GM21360 (cell line): ENCODE measurements at regions not wholly inside any gene's neighbourhood (a gene's known extent, or its start where the extent isn't known, plus 50 kb on each side); places are given as distances from the start of the nearest gene placed in this dataset.

ENCODE experiments used
- ATAC-seq: cut with Tn5 transposase; IDR thresholded peaks from one replicate; pipeline ENCODE4 v1.9.1; 2021; ENCODE audit warnings: mild to moderate bottlenecking, moderate library complexity; ENCODE audit not compliant: unreplicated experiment

DNA sequence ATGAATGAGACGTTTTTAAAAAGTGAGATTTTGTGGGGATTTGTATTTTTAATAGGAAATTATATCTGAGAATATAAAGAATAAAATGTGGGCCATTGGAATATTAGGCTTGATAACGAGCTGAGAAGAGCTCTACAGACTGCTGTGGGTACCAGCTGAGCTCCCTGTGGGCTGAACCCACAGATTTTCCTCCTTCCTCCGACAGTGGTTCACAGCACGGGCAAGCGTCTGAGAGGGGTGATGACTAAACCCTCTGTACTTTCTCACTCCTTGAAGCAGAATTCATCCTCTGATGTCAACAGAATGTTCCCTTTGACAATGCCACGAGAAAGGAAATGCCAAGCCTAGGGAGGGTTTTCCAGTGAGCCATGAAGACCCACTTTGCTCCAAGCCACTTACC, 102.7 kb upstream of the AJAP1 start:
- ATAC-seq, result no peak

DNA sequence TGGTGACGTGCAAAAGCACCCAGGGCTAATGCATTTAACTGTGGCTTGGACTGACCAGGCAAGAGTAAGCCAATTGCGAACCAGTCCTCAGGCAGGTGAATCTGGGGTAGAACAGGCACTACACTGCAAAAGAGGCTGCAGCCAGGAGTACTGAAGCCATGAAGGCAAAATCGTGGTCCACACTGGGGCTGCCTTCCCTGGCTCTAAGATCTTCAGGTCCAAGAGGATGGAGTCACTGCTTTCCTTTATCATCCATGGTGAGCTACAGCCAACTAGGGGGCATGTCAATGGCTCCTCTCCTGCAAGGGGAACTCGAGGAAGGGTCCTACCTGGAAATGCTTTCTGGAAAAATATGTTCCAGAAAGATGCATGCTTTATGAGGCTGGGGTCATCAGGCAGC, 100.6 kb upstream of the AJAP1 start:
- no peak for ATAC-seq

DNA sequence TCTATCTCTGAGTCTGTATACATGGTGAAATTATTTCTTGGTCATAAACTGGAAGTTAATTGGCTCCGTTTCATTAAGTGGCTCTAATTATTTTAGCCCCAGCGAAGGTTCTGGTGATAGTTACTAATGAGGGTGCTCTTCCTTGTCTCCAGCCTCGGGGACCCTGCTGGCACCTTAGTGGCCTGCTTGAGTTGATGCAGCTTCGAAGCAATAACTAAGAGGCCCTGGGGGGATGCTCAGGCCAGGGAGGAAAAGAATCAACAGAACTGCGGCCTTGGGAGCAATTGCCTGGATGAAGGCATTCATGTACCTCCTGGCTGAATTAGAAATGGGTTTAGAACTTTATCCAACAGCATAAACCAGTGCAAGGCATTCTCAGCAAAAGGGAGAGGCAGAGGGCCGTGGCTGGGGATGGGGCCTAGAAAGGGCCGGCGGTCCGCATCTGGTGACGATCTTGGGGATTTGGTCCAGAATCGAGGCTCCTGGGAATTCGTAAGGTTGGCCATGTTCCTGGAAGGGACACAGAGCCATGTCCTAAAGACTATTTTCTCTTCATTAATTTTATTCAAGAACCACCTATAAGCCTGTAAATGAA, 100.0 kb upstream of the AJAP1 start:
- no peak for ATAC-seq

DNA sequence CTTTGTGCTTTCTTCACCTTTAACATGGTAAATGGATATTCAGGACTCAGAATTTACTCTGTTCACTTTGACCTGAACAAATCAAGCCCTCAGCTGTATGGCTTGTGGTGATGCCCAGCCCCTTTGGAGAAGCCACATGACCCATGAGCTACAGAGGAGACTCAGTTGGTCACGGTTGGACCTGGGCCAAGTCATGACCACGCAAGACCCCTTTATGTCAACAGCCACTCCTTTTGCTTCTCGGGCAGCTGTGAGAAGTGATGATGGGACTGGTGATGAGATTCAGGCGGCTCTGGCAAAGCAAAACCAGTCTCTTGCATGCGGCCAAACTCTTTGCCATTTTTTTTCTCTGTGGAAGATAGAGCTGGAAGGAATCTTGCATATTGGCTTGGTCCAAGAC, 96.5 kb upstream of the AJAP1 start:
- ATAC-seq, result no peak

DNA sequence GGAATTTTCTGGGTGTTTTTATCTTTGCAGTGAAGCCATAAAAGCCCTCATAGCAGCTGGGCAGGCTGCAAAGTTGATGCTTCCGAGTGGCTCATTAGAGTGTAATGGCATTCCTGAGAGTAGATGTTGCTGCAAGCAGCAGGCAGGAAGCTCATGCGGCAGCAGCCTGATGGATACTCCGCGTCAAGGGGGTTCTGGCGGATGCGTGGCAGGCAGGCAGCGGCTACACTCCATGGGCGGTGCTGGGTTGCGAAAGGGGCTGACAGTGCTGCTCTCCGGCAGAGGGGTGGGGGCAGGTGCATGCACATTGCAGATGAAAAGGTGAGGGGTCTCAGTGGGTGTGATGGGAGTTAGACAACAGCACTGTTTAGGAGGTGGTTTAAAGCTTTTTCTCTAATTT, 93.2 kb upstream of the AJAP1 start:
- ATAC-seq, result no peak

DNA sequence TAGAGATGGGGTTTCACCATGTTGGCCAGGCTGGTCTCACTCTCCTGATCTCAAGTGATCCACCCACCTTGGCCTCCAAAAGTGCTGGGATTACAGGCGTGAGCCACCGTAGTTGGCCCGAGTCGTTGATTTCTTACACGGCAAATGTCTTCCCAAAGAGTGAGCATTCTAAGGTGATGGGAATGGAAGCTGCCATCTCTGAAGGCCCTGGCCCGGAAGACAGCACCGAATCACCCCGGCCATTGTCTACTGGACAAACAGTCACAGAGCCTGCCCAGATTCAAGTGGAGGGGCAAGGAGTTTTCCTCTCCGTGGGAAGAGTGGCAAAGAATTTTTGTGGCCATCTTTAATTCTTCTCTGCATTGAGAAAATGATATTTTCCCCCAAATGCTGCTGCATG, 92.1 kb upstream of the AJAP1 start:
- ATAC-seq, result no peak

DNA sequence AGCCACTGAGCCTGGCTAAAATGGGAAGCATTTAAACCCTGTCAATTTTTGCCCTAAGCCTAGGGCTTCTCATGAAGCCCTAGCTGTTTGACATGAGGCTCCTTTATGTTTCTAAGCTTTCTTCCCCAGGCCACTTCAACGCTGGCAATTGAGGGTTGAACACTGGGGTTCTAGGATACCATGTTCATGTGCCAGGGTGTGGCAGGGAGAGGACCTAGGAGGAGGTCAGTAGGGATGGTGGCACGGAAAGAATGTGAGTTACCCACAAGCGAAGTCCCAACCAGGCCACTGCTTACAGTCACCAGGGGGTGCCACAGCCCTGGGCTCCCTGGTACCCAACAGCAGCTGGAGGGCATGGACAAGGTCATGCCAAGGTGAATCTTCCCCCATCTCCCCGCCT, 90.8 kb upstream of the AJAP1 start:
- ATAC-seq, result no peak

DNA sequence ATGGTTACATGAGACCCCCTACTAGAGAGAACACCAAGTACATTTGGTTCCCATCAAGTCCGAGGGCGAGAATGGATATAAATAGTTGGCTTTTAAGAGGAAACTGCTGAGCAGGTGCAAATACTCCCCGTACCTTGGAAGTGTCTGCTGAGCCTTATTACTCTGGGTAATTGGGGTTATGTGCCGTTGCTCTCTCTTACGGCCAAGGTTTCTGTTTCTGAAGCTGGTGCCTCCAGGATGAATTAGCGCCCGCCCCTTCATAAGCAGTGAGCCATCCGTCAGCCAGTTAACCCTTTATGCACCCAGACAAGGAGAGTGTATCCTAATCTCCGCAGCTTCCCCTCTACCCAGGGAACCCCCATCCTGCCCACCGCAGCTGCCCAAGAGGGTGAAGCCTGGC, 90.4 kb upstream of the AJAP1 start:
- ATAC-seq, result no peak

DNA sequence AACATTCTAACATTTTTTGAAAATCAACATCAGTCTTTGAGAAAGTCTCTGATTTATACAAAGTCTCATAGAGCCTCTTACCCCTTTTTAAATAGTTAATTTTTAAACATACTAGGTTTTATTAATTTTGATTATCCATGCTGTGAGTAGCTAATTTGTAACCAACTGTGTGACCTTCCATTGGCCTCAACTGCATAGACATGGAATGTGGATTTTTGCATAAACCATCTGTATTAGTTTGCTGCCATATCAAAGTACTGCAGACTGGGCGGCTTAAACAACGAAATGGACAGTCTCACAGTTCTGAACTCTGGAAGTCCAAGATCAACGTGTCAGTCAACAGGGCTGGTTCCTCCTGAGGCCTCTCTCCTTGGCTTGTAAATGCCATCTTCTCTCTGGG, 89.2 kb upstream of the AJAP1 start:
- ATAC-seq, result no peak

DNA sequence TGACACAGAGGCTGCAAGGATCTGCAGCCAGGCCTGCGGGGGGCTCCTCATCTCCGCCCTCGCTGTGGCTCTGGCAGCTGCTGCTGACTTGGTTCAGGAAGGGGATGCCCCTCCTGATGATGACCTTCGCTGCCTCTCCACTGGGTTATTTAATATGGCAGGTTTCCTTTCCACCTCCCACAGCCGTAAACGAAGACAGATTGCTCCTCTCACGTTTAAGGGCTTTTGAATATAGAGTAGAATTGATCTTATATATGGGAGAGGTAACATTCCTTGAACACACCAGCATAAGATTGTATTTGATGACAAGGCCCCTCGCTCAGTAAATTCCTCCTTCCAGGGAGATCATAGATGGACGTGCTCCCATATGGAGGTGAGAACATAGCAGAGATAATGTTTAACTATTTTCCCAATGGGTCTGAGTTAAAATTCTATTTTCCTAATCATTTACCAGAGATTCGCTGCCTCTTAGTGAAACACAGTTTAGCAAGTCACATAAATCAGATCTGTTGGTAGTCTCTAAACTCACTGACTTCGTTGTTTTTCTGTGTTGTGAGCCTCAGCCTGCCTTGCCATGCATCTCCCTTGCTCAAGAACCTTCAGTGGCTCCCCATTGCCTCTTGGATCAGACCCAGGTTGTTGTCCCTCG, 88.5 kb upstream of the AJAP1 start:
- no peak for ATAC-seq

DNA sequence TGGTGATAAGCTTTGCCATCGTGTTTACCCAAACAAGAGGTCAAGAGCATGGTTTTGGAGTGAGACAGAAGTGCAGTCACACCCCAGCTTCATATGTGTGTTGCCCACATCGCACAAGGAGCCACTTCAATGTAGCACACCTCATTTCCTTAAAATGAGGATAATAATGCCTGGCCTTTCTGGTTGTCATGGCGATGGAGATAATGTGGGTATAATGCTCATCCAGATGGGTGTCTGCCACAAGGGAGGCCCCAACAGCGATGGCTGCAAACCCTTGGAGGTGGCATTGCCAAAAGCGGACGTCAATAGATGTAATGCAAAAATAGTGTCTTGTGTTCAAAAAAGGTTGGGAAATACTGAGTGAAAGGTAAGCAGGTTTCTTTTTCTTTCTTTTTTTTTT, 83.1 kb upstream of the AJAP1 start:
- no peak for ATAC-seq

DNA sequence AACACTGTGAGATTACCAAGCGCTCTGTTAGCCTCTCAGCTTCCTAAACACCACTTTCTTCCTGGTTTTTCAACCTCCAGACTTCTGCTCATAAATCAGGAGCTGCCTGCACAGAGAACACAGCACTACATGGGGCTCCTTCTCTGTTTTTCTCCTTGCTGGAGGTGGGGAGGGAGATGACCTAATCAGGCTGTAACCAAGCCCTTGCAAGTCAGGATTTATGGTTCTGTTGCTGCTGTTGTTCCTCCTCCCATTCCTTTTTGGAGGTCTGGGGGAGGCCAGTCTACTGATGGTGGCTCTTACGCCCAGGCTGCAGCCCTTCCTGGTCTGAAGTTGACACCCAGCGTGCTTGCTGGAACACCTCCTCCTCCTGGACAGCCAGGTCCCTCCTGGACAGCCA, 80.9 kb upstream of the AJAP1 start:
- no peak for ATAC-seq

DNA sequence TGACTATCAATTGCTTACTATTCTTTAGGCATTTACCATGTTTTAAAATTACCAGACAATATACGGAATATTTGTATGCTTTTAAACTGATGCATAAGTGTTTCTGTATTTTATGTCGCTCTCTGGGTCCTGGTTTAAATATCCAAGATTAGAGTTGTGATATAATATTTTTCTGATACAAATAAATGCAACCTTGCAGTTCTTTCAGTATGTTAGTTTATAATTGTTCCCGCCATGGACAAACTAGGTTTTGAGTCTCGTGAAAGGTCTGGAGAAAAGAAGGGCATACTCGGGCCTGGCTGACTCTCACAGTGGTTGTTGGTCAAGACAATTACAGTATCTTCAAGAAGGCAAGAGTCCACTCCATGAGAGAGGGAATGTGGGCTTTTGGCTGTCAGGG, 72.6 kb upstream of the AJAP1 start:
- ATAC-seq, result no peak

DNA sequence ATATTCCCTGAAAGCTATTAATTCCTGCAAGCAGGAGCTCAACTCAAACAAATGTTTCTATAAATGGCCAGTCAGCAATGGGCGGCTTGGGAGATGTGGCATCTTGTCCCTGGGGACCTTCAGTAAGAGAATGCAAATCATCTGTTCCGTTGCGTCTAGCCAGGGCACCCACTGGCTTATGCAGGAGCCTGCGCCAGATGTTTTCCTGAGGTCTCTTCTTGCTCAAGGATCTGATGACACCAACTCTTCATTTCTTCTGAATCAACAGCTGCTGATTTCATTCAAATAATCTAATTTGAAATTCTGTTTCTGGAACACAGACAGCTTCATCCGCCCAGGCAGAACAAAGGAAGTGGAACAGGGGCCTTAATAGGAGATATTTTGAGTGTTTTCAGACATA, 70.0 kb upstream of the AJAP1 start:
- no peak for ATAC-seq

DNA sequence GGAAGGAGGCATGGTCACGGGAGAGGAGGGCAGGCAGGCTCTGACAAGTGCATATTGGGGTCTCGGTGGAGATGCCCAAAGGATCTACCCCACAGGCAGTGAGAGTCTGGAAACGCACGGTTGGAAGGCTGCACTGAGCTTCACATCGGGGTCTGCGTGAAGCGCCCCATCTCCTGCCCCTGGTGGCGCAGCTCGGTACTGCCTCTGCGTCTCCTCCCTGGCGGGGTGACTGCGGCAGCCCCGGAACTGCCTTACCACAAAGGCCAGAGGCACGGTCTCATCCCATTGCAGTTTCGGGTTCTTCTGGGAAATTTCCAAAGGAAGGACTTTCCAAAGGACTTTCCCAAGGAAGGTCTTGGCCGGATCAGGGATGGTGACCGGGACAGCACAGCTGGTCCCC, 69.2 kb upstream of the AJAP1 start:
- ATAC-seq, result no peak

DNA sequence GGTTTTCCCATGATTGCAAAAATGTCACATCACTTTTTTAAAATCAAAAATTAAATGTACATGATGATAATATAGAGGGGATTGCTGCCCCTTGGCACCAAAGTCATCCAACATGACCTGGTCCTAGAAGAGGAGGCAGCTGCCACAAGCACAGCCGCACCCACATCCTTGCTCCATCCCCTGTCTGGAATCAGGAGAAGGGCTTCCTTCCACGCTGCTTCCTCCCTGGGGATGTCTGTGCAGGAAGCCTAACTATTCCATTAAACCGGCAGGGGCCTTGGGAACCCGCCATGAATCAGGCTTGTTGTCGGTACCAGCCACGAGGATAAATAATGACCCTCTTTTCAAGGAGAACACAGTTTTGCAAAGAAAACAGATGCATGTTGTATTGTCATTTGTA, 68.7 kb upstream of the AJAP1 start:
- no peak for ATAC-seq

DNA sequence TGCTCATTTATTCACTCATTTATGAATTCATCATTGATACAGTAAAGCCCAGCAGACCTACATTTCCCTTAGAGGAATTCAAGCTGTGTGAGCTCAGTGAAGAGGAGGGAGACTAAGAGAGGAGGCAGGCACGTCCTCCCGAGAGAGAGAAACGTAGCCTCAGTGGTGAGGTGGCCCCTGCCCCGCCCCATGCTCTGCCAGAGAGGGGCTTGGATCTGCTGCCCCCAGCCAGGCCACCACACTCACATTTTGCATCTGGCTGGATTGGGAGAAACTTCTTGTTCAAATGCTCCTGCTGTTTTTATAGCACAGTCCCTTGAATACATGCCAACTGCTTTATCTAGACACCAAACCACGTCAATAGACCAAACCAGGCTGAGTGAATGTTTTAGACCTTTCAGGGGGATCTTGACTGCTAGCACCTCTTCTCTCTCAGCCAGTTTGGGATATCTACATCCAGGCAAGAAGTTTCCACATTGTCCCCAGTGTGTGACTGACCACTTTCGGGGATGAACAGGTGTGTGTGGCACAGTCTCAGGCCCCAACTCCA, 67.7 kb upstream of the AJAP1 start:
- ATAC-seq, result no peak

DNA sequence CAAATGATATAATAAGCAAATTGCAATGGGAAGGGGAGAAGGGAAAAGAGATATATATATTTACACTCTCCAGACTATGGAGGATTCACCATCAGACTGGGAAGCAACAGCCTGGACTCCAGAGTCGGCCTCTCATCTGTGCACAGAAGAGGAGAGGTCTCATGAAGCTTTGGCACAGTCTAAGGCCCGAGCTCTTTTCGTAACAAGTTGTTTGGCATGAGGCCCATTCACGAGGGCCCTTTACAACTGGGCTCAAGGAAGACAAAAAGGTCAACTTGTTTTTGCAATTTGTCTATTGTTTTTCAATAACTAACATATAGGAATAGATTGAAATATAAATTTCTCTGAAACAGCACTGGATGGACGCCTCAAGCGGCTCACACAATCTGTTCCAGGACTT, 66.7 kb upstream of the AJAP1 start:
- no peak for ATAC-seq

DNA sequence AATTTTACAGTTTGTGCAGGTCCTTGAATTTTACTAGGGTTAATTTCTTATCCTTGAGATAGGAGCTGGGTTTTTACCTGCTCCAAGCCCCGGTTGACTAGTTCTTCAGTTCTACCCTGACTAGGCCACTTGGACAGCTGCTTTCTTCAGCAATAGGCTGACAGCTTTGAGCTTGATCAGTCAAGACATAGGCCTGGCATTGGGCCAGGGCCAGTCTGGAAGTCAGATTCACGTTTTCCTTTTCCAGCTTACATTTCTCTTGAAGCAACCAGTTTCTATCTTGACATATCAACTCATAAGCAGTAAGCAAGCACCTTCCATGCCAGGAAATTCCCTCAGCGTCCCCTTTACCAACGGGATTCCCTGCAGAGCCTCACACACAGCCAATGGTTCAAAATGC, 63.7 kb upstream of the AJAP1 start:
- no peak for ATAC-seq

DNA sequence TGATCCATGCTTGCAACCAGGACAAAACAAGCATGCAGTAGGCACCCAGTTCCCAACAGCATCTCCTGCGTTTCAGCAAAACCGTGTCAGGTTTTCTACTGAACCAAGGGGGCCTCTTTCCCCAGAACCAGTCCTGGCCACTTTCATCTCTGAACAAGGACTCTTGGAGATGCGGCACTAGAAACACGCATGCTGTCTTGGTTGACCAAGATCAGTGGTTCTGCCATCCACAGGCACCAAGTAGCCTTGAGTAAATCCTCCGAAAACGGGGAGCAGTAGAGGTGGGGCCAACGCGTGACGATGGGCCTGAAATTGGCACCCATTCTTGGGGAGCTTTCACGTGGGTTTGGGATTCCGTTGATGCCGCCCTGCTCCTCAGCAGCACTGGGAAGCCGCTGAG, 62.5 kb upstream of the AJAP1 start:
- no peak for ATAC-seq

DNA sequence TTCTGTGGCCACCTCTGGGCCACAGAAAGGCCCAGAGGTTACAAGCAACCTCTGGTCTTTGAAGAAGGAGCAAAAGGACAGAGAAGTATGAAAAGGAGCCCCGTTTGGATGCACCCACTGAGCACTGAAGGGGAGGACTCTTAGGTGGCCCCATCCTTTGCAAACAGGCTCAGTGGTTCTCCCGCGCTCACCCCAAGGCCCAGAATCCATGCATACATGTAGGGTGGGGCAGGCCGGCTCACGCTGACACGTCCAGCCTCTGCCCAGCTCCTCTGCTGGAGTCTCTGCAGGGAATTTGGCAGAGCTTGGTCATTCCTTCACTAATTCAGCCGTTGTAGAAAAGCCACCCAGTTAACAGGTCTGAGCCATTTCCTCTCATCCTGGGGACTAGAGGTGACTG, 61.3 kb upstream of the AJAP1 start:
- no peak for ATAC-seq

DNA sequence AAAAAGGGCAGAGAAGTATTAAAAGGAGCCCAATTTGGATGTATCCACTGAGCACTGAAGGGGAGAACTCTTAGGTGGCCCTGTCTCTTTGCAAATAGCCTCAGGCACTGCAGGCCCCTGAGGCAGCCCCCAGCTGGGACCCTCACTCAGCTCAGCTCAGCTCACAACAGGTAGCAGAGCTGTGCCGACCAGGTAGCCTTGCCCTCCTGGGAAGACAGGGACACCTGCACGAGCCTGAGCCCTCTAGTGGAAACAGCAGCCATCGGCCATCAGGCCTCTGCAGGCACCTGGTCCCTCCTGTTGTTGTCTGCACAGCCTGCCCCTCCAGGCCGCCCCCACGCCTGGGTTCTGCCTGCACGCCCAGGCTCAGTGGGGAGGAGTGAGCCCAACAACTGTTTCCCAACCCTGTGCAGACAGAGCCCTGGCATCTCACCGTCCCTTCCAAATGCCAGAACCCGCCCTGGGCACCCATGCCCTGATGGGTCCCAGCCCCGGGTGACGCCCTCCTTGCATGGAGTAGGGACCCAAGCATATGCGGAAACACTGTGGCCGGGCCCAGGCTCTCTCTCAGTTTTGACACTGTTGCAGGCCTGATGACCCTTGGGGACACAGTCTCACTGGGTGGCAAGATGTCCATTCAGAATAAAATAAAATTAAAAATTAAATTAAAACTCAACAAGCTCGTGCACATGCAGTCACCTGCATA, 60.0 kb upstream of the AJAP1 start:
- ATAC-seq, result no peak
